ENCODE measurements at regions not wholly inside any gene's neighbourhood (a gene's known extent, or its start where the extent isn't known, plus 50 kb on each side); places are given as distances from the start of the nearest gene placed in this dataset.

- Histone ChIP-seq H3K27me3 (ENCODE audit: control insufficient read depth, insufficient read depth, low read length) (no peaks in the 10 kb centered on the region), H3K36me3 (ENCODE audit: control insufficient read depth, insufficient read depth, low read length) (no peaks in the 10 kb centered on the region), H3K4me3 (ENCODE audit: low read depth, low read length) (no peak overlapping the region)
- ChIA-PET POLR2A (no interaction called here), CTCF (no interaction called here)
- TF ChIP-seq, protein P1, sequence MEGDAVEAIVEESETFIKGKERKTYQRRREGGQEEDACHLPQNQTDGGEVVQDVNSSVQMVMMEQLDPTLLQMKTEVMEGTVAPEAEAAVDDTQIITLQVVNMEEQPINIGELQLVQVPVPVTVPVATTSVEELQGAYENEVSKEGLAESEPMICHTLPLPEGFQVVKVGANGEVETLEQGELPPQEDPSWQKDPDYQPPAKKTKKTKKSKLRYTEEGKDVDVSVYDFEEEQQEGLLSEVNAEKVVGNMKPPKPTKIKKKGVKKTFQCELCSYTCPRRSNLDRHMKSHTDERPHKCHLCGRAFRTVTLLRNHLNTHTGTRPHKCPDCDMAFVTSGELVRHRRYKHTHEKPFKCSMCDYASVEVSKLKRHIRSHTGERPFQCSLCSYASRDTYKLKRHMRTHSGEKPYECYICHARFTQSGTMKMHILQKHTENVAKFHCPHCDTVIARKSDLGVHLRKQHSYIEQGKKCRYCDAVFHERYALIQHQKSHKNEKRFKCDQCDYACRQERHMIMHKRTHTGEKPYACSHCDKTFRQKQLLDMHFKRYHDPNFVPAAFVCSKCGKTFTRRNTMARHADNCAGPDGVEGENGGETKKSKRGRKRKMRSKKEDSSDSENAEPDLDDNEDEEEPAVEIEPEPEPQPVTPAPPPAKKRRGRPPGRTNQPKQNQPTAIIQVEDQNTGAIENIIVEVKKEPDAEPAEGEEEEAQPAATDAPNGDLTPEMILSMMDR (IDR thresholded peaks at IDR 0.05; ENCODE audit: insufficient read depth, low read depth, low read length) = no peak
- no peak for DNase-seq (ENCODE audit: low read depth)
These were observed 358.2 kb downstream of the EDEM1 start for GRCh38 chr3:5545719-5546118.

GRCh38 chr3:5553203-5553602 lies 365.7 kb downstream of the EDEM1 start:
- POLR2A ChIA-PET = no interaction called here
- TF ChIP-seq, protein P1 (IDR thresholded peaks at IDR 0.05; ENCODE audit: insufficient read depth, low read depth, low read length) = no peak
- H3K36me3 ChIP-seq (ENCODE audit: control insufficient read depth, insufficient read depth, low read length) = no peaks in the 10 kb centered on the region
- no peaks in the 10 kb centered on the region for H3K27me3 ChIP-seq (ENCODE audit: control insufficient read depth, insufficient read depth, low read length)
- CTCF ChIA-PET = no interaction called here
- DNase-seq (ENCODE audit: low read depth) = no peak
- H3K4me3 ChIP-seq (ENCODE audit: low read depth, low read length) = no peak overlapping the region

DNA sequence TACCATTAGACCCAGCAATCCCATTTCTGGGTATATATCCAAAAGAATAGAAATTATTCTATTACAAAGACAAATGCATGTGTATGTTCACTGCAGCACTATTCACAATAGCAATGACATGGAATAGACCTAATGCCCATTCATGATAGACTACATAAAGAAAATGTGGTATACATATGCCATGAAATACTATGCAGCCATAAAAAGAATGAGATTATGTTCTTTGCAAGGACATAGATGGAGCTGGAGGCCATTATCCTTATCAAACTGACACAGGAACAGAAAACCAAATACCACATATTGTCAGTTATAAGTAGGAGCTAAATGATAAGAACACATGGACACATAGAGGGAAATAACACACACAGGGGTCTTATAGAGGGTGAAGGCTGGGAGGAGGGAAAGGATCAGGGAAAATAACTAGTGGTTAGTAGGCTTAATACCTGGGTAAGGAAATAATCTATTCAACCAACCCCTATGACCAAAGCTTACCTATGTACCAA lies 366.8 kb downstream of the EDEM1 start:
- TF ChIP-seq, protein P1 (IDR thresholded peaks at IDR 0.05; ENCODE audit: insufficient read depth, low read depth, low read length) = no peak
- H3K36me3 ChIP-seq (ENCODE audit: control insufficient read depth, insufficient read depth, low read length) = no peaks in the 10 kb centered on the region
- H3K27me3 ChIP-seq (ENCODE audit: control insufficient read depth, insufficient read depth, low read length) = no peaks in the 10 kb centered on the region
- ChIA-PET POLR2A (no interaction called here), CTCF (no interaction called here)
- DNase-seq (ENCODE audit: low read depth) = no peak
- no peak overlapping the region for H3K4me3 ChIP-seq (ENCODE audit: low read depth, low read length)

- Histone ChIP-seq H3K36me3 (ENCODE audit: control insufficient read depth, insufficient read depth, low read length) (no peaks in the 10 kb centered on the region), H3K27me3 (ENCODE audit: control insufficient read depth, insufficient read depth, low read length) (no peaks in the 10 kb centered on the region), H3K4me3 (ENCODE audit: low read depth, low read length) (no peak overlapping the region)
- DNase-seq (ENCODE audit: low read depth) = no peak
- TF ChIP-seq, protein P1 (IDR thresholded peaks at IDR 0.05; ENCODE audit: insufficient read depth, low read depth, low read length) = no peak
- ChIA-PET POLR2A (no interaction called here), CTCF (no interaction called here)
These were observed 372.7 kb downstream of the EDEM1 start for GRCh38 chr3:5560199-5560598.

GRCh38 chr3:5563537-5564277 lies 376.2 kb downstream of the EDEM1 start:
- POLR2A ChIA-PET = no interaction called here
- Histone ChIP-seq H3K4me3 (ENCODE audit: low read depth, low read length) (no peak overlapping the region), H3K27me3 (ENCODE audit: control insufficient read depth, insufficient read depth, low read length) (no peaks in the 10 kb centered on the region), H3K36me3 (ENCODE audit: control insufficient read depth, insufficient read depth, low read length) (no peaks in the 10 kb centered on the region)
- DNase-seq (ENCODE audit: low read depth) = no peak
- TF ChIP-seq, protein P1 (IDR thresholded peaks at IDR 0.05; ENCODE audit: insufficient read depth, low read depth, low read length) = no peak
- CTCF ChIA-PET = interaction anchor here (0.6 kb wide), 1 partner anchor 315 kb away, joined by 4 read pairs; no protein-coding TSS in a partner anchor

All from BJ (cell line).